Renal pelvis (tissue), 1 donor: ENCODE measurements at regions not wholly inside any gene's neighbourhood (a gene's known extent, or its start where the extent isn't known, plus 50 kb on each side); places are given as distances from the start of the nearest gene placed in this dataset.
"Not testable (repeated sequence)": the region's sequence is repeated elsewhere in the genome, so short reads cannot be mapped to it uniquely, and the experiment has no call there.

ENCODE experiments used
- DNase-seq: peaks from one replicate; pipeline ENCODE4 v3.0.0-alpha.2; 2013

DNA sequence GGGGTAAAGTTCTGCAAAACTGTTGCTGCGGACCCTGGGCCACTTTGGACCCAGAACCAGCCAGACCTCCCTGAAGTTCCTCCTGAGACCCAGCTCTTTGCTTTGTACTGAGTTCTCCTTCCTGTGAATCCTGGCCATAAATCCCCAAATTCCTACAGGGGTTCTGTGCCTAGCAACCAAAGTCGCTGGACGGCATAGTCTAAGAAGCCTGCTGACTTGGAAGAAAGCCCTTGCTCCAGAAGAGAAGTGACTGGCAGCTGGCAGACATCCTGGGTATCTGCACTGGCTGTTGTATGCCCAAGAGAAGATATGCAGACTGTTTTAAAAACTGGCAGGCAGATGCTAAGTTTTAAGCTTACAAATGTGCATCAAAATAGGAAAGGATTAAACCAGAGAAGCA, 99.9 kb upstream of the SLC24A4 start:
- DNase-seq: no peak

DNA sequence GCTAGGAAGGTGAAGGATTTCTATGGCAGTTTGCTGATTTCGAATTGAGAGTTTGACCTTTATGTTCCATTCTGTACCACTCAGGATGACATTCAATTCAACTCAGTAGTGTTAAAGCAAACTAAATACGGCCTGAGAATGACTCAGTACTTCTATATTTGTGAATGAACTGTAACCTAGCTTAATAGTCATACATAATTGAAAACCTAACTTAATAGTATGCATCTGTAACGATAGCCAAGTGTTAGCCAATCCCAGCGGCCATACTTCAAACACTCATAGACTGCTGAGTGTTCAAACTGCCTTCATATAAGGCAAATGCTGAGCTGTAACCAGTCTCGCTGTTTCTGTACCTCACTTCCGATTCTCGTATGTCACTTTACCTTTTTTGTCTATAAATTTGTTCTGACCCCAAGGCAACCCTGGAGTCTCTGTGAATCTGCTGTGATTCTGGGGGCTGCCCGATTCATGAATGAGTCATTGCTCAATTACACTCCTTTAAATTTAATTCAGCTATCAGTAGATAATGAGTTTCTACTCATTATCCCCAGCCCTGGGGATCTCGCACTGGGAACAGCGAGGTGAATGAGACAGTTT, 98.5 kb upstream of the SLC24A4 start:
- DNase-seq: no peak

DNA sequence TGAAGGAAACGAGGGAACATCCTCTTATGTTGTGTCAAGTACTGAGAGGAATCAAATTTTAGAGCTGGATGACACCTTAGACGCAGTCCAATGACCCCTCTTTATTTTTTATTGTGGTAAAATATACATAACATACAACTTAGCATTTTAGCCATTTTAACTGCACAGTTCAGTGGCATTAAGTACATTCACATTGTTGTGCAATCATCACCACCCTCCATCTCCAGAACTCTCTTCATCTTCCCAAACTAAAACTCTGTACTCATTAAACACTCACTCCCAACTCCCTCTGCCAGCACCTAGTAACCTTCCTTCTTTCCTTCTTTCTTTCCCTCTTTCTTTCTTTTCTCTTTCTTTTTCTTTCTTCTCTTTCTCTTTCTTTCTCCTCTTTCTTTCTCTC, 97.2 kb upstream of the SLC24A4 start:
- no peak for DNase-seq

DNA sequence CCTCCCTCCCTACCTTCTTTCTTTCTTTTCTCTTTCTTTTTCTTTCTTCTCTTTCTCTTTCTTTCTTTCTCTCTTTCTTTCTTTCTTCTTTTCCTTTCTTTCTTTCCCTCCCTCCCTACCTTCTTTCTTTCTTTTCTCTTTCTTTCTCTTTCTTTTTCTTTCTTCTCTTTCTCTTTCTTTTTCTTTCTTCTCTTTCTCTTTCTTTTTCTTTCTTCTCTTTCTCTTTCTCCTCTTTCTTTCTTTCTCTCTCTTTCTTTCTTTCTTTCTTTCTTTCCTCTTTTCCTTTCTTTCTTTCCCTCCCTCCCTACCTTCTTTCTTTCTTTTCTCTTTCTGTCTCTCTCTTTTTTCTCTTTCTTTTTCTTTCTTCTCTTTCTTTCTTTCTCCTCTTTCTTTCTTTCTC, 96.8 kb upstream of the SLC24A4 start:
- not testable (repeated sequence) for DNase-seq

DNA sequence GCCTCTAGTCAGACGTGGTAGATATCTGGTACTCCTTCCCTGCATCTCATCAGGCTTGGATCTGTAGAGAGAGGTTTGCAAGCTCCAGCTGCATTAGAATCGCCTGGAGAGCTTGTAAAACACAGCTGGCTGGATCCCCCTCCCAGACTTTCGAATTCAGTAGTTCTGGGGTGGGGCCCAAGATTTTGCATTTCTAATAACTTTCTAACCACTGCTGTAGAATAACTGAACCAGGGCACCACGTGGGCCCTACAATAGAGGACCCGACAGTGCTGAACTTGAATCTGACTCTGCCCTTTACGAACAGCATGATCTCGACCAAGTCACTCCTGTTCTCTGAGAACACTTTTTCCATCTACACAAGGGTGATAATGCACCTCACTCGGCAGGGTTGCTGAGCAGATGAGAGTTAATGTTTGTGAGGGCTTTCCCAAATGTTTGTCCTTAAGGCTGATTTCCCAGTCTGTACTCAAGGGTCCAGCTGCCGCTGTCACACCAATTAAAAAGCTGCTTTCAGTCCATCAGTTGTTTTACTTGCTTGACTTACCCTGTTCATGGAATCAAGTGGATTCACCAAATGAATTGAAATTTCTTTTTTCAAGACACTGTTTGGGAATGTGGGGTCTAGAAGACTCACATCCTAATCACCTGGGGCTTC, 86.6 kb upstream of the SLC24A4 start:
- DNase-seq: no peak

DNA sequence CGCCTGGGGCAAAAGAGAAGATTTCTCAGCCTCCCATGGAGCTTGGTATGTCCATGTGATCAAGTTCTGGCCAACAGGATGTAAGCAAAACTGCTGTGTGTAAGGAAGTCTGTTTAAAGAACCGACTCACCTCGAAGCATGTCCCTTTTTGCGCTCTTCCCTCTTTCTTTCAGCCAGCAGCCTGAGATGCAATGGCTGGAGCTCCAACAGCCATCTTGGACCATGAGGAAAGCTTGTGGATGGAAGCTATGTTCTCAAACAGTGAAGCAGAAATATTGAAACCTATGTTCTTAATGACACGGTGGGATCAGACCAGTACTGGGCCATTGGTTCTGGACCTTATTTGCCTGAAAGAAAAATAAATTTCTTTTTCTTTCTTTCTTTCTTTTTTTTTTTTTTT, 82.3 kb upstream of the SLC24A4 start:
- no peak for DNase-seq

DNA sequence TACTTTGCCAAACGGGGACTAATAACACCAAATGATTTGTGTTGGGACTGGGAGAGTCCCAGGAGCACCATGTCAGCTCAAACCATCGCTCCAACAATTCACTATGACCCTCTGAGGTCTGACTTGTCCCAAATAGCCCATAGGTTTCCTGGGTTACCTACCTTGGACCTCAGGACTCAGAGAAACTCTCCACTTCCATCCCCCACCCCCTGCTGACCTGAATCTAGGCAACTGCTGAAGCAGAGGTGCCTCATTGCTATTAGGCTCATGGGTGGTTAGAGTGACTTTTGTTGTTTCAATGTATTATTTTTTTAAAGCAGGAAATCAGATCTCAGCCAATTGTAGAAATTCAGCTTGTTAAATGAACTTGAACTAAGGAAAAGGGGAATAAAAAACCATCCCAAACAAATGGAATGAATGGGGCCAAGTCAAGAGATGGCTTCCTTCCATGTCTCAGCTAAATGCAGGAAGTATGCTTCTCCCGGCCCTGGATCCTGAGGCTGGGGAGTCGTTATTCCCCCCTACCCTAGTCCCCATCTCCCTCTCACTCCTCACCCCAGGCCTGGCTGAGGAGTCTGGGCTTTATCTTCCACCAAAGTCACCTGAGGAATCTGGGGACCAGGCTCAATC, 80.9 kb upstream of the SLC24A4 start:
- DNase-seq: no peak

DNA sequence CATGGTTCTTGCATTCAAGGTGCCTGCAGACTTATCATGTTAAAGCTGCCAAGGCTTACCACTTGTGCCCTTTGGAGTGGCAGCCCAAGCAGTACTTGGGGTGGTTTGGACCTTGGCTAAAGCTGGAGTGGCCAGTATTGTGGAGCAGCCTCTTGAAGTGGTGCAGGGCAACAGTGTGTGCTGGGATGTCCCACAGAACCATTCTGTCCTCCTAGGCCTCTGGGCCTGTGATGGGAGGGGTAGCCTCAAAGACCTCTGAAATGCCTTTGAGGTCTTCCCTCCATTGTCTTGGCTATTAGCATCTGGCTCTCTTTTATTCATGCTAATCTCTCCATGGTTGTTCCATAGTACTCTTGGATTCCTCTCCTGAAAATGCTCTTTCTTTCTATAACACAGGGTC, 78.2 kb upstream of the SLC24A4 start:
- no peak for DNase-seq

DNA sequence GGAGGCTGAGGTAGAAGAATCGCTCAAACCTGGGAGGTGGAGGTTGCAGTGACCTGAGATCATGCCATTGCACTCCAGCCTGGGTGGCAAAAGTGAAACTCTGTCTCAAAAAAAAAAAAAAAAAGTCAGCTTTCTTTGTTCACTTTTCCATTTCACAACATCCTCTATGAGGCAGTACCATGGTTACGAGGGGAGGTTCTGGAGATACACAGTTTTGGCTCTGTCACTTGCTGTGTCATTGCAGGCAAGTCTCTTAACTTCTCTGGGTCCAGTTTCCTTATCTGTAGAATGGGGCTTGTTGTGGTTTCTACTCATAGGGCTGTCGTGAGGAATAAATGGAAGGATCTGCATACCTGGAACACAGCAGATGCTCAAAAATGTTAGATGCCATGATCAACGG, 75.6 kb upstream of the SLC24A4 start:
- DNase-seq: no peak

DNA sequence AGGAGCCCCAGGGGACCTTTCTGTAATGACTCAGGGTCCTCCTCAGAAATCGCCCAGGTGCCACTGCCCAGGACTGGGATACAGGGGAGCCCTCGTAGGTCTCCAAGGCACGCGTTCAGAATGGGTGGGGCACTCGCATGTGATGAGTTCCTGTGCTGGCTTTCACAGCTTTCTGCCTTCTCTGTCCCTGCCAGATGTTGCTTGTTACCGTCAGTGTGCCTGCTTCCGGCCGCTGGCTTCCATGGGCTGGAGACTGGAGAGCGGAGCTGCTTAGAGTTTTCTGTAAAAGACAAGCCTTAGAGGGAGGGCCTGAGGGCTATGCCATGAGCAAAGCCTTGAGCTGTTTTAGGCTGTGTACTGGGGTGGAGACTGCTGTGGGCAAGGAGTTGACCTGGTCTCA, 75.0 kb upstream of the SLC24A4 start:
- DNase-seq: no peak

DNA sequence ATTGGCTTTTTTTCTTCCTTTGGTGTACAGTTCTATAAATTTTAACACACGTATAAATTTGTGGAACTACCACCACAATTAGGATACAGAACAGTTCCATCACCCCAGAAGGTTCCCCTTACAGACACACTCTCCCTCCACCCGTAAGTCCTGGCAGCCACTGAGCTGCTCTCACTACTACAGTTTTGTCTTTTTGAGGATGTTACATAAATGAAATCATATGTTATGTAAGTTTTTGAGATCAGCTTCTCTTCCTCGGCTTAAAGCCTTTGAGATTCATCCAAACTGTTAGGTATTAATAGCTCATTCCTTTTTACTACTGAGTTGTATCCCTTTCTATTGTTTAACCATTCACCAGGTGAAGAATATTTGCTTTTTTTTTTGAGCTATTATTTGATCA, 74.3 kb upstream of the SLC24A4 start:
- no peak for DNase-seq

DNA sequence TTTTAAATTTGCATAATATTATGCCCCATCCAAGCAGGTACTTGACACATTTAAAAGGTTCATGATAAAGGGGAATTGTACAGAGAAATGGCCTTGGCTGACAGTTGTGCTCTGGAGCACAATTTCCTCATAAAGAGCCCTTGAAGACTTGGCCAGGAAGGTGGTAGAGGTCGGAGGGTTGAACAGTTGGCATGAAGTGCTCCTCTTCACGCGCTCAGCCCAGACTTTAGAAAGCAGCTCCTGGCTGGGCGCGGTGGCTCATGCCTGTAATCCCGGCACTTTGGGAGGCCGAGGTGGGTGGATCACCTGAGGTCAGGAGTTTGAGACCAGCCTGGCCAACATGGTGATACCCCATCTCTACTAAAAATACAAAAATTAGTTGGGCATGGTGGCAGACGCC, 72.6 kb upstream of the SLC24A4 start:
- not testable (repeated sequence) for DNase-seq

DNA sequence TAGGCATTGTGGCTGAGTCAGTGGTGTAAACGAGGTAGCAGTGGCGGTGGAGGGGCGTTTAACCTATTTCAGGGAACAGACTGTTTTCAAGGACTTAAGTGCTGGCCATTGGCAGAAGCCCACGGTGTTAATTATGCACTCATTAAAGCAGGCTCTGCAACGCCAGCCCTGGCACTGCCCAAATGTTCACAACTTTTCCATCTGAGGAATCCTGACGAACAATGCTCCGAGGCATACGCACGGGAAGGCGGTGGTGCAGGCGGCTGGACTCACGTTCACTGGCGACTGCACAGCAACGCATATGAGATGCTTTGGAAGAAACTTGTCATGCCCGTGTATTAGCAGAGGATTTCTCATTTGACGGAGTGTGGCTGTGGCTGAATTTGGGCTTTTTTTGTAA, 70.6 kb upstream of the SLC24A4 start:
- DNase-seq: no peak

DNA sequence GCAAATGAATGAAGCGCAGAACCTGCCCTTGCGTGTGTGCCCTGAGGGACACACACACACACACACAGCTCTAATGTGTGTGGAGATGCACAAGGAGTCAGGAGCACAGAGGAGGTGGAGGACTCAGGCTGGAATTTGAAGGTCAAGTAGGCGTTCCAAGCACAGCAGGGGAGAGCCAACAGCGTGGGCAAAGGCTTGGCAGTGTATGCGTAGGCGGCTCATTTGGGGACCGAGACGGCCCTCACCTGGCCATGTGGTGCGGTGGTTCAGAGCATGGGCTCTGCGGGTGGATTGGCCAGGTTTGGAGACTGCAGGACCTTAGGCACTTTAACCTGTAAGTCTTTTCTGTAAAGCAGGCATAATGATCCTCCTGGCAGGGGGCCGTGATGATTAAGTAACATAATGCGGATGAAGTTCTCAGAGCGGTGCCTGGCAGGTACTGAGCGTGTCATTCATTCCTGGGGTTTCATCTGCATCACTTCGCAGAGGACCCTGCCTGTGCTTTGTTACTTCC, 69.5 kb upstream of the SLC24A4 start:
- no peak for DNase-seq

DNA sequence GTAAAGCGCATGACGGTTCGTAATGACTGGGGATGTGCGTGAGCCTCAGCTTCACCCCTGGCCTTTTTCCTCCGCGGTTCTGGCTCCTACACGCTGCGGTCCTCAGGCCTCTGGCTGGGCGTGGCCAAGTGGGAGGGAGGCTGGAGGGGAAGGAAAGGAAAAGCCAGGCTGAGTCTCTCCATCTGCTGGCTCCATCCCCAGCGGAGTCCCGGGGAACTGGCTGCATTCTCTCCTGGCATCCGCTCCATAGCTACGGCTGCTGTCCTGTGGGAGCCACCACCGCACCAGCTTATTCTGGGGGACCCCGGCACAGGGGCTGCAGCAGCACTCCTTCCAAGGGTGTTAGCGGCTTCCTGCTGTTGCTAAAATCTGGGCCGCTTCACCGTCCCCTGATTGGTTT, 68.2 kb upstream of the SLC24A4 start:
- DNase-seq: peak; percentile 61

DNA sequence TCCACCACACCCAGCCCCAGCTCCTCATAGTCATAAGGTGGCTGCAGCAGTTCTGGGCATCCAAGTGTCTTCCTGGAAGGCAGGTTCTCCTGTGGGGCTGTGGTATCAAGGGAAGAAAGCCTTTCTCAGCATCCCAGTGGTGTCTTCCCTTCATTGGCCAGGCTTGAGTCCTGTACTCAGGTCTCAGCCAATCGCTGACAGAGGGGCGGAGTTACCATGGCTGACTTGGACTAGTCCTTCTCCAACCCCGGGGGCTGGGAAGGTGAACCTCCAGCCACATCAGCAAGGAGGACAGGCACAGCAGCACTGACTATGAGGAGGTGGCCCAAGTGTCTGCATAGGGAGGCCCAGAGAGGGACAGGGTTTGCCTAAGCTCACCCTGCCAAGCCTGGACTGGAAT, 64.0 kb upstream of the SLC24A4 start:
- no peak for DNase-seq

DNA sequence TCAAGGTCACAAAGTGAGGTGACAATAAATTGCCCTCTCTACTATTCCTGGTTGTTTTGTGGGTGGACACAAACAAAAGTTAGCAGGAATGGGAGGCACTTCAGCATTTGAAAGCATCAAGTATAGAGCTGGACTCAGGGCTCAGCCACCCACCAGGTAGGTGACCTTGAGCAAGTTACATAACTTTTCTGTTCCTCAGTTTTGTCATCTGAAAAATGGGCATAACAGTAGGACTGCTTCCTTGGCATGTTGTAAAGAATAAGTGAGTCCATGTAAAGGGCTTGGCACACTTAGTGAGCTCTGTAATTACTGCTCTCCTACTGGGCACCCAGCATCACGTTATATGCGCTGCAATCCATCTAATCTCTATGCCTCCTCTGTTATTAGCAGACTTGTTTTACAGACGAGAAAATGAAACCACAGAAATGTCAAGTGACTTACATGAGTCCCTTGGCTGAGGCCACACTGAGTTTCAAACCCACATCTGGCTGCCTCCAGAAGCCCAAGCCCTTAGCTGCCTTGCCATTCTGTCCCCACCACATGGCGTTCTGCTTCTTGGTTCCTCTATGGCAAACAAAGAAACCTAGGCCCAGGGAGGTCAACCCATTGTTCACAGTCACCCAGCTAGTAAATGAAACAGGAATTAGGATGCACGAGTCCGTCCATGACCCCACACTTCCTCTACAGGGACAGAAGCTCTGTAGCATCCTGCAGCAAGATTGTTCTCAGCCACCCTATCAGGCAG, 63.2 kb upstream of the SLC24A4 start:
- DNase-seq: no peak

DNA sequence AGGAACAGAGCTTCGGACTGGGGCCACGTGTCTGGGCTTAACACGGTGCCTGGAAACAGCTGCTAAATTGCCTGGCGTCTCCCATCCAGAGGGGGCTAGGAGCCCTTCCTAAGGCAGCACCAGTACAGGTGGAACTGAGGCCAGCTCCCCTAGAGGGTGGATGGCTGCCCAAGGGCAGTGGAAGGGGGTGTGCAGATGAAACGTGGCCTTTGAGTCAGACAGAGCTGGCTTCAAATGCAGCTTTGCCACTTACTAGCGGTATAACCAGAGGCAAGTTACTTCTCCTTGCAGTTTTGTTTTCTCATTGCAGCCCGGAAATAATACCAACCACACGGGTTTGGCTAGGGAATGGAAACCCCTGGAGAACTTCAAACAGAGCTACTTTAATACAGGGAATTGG, 59.3 kb upstream of the SLC24A4 start:
- no peak for DNase-seq

DNA sequence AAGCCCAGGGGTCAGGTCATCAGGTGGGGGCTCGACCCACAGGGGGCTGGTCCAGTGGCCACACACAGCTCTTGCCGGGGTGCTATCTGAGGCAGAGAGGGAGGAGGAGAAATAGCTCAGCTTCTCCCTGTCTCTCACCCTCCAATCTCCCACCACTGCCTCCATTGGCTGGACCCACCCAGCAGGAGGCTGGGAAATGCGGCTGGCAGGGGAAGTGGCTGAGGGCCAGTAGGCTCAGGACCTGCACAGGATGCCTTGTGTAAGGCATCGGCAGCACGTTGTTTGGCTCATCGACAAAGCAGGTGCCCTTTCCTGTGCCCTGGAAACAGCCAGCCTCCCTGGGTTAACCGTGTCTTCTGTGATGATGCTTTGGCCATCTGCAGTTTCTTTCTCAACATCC, 58.8 kb upstream of the SLC24A4 start:
- no peak for DNase-seq

DNA sequence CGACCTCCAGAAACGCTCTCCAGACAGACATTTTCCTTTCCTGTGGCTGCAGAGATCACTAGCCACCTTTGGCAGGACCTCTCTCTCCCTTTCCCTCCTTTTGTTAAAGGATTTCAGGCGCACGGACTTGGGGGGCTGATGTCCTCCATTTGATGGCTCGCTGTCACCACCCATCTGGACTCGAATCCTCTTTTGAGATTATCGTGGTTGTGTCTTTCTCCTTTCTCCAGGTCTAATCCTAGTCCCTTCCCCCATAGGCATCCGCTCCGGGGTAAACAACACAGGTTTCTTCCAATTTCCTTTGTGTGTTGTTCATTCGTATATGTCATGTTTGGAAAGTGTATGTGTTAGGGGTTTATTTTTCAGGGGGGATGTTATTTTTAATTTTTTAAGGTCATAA, 56.7 kb upstream of the SLC24A4 start:
- no peak for DNase-seq
